ENCODE measurements at regions not wholly inside any gene's neighbourhood (a gene's known extent, or its start where the extent isn't known, plus 50 kb on each side); places are given as distances from the start of the nearest gene placed in this dataset.

DNA sequence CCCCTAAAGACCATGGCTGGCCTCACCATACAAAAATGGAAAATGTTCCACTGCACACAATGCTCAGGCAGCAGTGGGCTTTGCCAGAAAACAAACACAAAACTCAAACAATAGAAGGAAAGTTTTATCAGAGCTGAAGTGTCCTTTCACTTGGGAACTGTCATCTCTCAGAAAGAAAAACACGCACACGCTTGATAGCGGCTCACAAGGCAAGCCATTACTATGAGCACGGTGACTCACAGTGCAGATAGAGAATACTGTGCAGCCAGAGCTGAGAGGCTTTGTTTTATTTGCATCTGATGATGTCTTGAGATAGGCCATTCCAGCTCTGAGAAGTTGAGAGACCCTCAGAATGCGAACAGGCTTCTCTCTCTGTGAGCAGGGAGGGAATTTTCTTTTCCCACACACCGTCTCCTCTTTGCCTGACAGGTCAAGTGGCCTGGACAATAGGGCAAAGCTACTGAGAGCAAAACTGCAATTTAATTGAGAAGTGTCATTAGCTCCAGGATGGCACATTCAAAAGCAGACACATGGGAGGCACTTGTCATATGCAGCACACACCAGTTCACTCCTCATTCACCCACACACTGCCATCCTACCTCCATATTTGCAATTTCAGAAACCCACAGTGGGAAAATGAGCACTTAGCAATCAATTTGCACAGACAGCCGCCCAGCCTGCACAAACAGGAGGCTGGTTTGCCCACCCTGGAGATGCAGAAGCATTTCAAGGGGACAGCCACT, 236.6 kb downstream of the SS18 start:
- Mint-ChIP-seq H3K9me3 (no peaks in the 10 kb centered on the region), H3K36me3 (ENCODE audit: low read depth) (no peaks in the 10 kb centered on the region), H3K4me3 (ENCODE audit: low read depth) (no peak overlapping the region), H3K4me1 (ENCODE audit: low read depth) (no peaks in the 10 kb centered on the region), H3K27me3 (ENCODE audit: low read depth) (no peaks in the 10 kb centered on the region), H3K27ac (no peak overlapping the region)
- no peak for DNase-seq (ENCODE audit: low spot score)
- intact Hi-C loops (cut with micrococcal nuclease): no loop called here

DNA sequence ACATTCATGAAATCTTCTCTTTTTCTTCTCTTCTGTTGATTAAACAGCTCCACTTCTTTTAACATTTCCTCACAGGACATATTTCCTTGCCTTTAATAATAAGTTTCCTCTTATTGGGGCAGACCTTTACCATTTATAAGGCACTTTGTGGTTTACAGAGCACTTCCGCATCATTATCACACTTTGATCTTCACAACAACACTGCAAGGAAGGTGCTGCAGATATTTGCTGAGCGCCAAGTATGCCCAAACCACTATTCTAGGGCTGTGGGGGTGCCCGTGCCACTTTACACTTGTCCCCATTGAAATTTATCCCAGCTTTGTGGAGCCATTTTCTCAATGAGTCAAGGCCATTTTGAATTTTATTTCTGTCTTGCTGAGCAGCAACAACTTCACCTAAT, 246.6 kb downstream of the SS18 start:
- DNase-seq (ENCODE audit: low spot score): no peak
- Mint-ChIP-seq H3K9me3 (no peaks in the 10 kb centered on the region), H3K27ac (no peak overlapping the region), H3K4me3 (ENCODE audit: low read depth) (no peak overlapping the region), H3K36me3 (ENCODE audit: low read depth) (no peaks in the 10 kb centered on the region), H3K27me3 (ENCODE audit: low read depth) (no peaks in the 10 kb centered on the region), H3K4me1 (ENCODE audit: low read depth) (no peaks in the 10 kb centered on the region)
- intact Hi-C loops (cut with micrococcal nuclease): no loop called here

GRCh38 chr18:25842665-25843064, 247.7 kb downstream of the SS18 start:
- Mint-ChIP-seq H3K9me3 (no peaks in the 10 kb centered on the region), H3K4me1 (ENCODE audit: low read depth) (no peaks in the 10 kb centered on the region), H3K36me3 (ENCODE audit: low read depth) (no peaks in the 10 kb centered on the region), H3K27me3 (ENCODE audit: low read depth) (no peaks in the 10 kb centered on the region), H3K27ac (no peak overlapping the region), H3K4me3 (ENCODE audit: low read depth) (no peak overlapping the region)
- DNase-seq (ENCODE audit: low spot score): no peak
- intact Hi-C loops (cut with micrococcal nuclease): no loop called here

- Mint-ChIP-seq H3K36me3 (ENCODE audit: low read depth) (no peaks in the 10 kb centered on the region), H3K9me3 (no peaks in the 10 kb centered on the region), H3K4me3 (ENCODE audit: low read depth) (no peak overlapping the region), H3K27me3 (ENCODE audit: low read depth) (no peaks in the 10 kb centered on the region), H3K27ac (no peak overlapping the region), H3K4me1 (ENCODE audit: low read depth) (no peaks in the 10 kb centered on the region)
- DNase-seq (ENCODE audit: low spot score): no peak
- intact Hi-C loops (cut with micrococcal nuclease): no loop called here
Measured at GRCh38 chr18:25834061-25834460, 256.4 kb downstream of the SS18 start.

DNA sequence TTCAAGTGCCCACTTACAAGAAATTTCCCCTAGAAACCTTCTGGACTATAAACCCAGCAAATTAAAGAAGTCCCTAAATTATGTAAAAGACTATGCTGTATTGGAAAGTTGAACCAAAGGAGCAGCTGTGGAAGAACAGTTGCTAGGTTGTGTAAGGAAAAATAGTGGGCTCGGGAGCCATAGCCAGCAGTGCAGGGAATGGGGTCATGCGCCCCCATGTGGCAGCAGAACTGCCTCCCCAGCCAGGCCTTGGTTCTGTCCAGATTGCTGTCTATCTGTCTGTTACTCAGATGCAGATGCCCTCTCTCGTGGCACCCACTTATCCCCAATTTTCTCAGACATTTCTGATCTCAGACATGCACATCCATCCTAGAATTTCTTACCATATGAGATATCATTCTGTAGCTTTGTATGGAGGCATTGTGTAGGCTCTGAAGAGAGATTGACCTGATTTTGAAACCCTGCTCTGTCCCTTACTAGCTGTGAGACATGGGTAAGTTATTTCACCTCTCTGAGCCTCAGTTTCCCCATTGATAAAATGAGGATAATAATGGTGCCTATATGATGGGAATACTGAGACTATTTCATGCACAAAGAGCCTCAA, 258.3 kb downstream of the SS18 start:
- Mint-ChIP-seq H3K36me3 (ENCODE audit: low read depth) (no peaks in the 10 kb centered on the region), H3K27me3 (ENCODE audit: low read depth) (no peaks in the 10 kb centered on the region), H3K4me1 (ENCODE audit: low read depth) (no peaks in the 10 kb centered on the region), H3K4me3 (ENCODE audit: low read depth) (no peak overlapping the region), H3K9me3 (no peaks in the 10 kb centered on the region), H3K27ac (no peak overlapping the region)
- intact Hi-C loops (cut with micrococcal nuclease): no loop called here
- DNase-seq (ENCODE audit: low spot score): no peak

DNA sequence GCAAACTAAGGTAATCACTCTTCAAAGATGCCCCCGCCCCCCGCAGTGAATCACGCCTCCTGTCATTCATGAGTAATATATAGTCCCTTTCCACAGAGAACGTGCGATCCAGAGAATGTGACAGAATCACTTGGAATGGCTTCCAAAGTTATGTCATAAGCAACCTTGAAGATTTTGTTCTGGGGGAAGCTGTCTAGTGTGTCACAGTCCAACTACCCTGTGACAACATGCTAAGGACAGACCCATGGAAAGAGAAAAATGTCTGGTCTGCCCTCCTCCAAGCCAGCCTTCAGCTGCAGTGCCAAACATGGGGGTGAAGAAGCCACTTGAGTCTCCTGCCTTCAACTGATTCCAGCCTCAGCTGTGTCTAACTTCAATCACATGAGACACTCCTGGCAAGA, 259.1 kb downstream of the SS18 start:
- intact Hi-C loops (cut with micrococcal nuclease): no loop called here
- Mint-ChIP-seq H3K4me1 (ENCODE audit: low read depth) (no peaks in the 10 kb centered on the region), H3K27ac (no peak overlapping the region), H3K9me3 (no peaks in the 10 kb centered on the region), H3K4me3 (ENCODE audit: low read depth) (no peak overlapping the region), H3K36me3 (ENCODE audit: low read depth) (no peaks in the 10 kb centered on the region), H3K27me3 (ENCODE audit: low read depth) (no peaks in the 10 kb centered on the region)
- no peak for DNase-seq (ENCODE audit: low spot score)

- DNase-seq (ENCODE audit: low spot score): no peak
- Mint-ChIP-seq H3K27me3 (ENCODE audit: low read depth) (no peaks in the 10 kb centered on the region), H3K9me3 (no peaks in the 10 kb centered on the region), H3K4me1 (ENCODE audit: low read depth) (no peaks in the 10 kb centered on the region), H3K27ac (no peak overlapping the region), H3K4me3 (ENCODE audit: low read depth) (no peak overlapping the region), H3K36me3 (ENCODE audit: low read depth) (no peaks in the 10 kb centered on the region)
- intact Hi-C loops (cut with micrococcal nuclease): no loop called here
Measured at GRCh38 chr18:25830787-25831186, 259.6 kb downstream of the SS18 start.

DNA sequence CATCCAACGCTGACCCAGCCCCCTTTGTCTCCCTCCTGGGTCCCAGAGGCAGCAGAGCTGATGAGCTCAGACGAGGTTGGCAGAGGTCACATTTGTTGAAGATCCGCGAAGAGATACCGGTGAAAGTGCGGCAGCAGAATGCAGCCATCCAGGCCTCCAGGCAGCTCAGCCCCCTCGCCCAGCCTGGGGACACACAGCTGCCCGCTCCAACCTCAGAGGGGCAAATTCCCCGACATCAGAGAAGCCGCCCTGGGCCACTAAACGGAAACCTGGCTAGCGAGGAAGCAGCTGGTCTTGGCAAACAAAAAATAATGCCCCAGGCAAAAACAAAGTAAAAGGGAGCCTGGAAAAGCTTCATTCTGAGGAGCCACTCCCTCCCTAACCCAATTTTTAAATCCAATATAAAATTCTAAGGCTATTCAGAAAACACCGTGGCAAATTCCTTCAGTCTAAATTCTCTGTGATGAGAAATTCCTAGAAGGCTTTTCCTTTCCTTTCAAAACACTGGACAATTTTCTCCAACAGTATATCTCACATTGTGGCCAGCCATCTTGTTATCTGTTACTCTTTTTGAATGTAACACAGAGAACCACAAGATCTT, 262.4 kb downstream of the SS18 start:
- no peak overlapping the region for H3K4me3 Mint-ChIP-seq (ENCODE audit: low read depth)

DNA sequence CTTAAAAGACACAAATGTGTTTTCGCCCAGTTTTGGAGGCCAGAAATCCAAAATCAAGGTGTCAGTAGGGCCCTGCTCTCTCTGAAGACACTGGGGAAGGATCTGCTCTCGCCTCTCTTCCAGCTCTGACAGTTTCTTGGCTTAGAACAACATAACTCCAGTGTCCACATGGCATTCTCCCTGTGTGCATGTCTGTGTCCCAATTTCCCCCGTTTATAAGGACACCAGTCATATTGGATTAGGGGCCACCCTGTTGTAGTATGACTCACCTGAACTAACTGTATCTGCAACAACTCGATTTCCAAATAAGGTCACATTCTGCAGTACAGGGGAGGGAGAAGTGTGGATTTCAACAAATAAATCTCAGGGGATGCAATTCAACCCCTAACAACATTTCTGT, 263.2 kb downstream of the SS18 start:
- Mint-ChIP-seq H3K4me1 (ENCODE audit: low read depth) (no peaks in the 10 kb centered on the region), H3K9me3 (no peaks in the 10 kb centered on the region), H3K27me3 (ENCODE audit: low read depth) (no peaks in the 10 kb centered on the region), H3K27ac (no peak overlapping the region), H3K4me3 (ENCODE audit: low read depth) (no peak overlapping the region), H3K36me3 (ENCODE audit: low read depth) (no peaks in the 10 kb centered on the region)
- intact Hi-C loops (cut with micrococcal nuclease): no loop called here
- no peak for DNase-seq (ENCODE audit: low spot score)

More for the DNA sequence above, 262.4 kb downstream of the SS18 start:
- H3K27me3 Mint-ChIP-seq (ENCODE audit: low read depth): no peaks in the 10 kb centered on the region
- no peaks in the 10 kb centered on the region for H3K36me3 Mint-ChIP-seq (ENCODE audit: low read depth)
- no peaks in the 10 kb centered on the region for H3K9me3 Mint-ChIP-seq
- H3K27ac Mint-ChIP-seq: no peak overlapping the region
- no peaks in the 10 kb centered on the region for H3K4me1 Mint-ChIP-seq (ENCODE audit: low read depth)
- DNase-seq (ENCODE audit: low spot score): no peak
- intact Hi-C loops (cut with micrococcal nuclease): no loop called here

DNA sequence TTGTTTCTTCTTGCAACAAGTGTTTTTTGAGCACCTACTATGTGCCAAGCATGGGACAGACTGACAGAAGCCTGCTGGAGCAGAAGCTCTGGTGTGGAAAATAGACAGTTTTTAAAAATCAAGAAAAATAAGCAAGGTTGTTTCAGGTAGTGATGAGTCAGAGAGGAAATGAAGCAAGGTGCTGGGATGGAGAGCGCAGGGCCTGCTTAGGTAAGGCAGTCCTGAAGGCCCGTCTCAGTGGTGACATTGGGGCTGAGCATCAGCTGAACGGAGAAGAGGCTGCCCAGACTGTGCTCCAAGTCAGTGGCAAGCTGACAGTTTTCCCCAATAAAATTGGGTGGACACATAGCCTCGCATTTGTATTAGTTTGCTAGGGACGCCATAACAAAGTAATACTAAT, 263.6 kb downstream of the SS18 start:
- Mint-ChIP-seq H3K9me3 (no peaks in the 10 kb centered on the region), H3K4me1 (ENCODE audit: low read depth) (no peaks in the 10 kb centered on the region), H3K27ac (no peak overlapping the region), H3K4me3 (ENCODE audit: low read depth) (no peak overlapping the region), H3K36me3 (ENCODE audit: low read depth) (no peaks in the 10 kb centered on the region), H3K27me3 (ENCODE audit: low read depth) (no peaks in the 10 kb centered on the region)
- intact Hi-C loops (cut with micrococcal nuclease): no loop called here
- DNase-seq (ENCODE audit: low spot score): no peak

- intact Hi-C loops (cut with micrococcal nuclease): no loop called here
- Mint-ChIP-seq H3K27me3 (ENCODE audit: low read depth) (no peaks in the 10 kb centered on the region), H3K36me3 (ENCODE audit: low read depth) (no peaks in the 10 kb centered on the region), H3K4me3 (ENCODE audit: low read depth) (no peak overlapping the region), H3K9me3 (no peaks in the 10 kb centered on the region), H3K27ac (no peak overlapping the region), H3K4me1 (ENCODE audit: low read depth) (no peaks in the 10 kb centered on the region)
- DNase-seq (ENCODE audit: low spot score): no peak
Measured at GRCh38 chr18:25825979-25826776, 264.2 kb downstream of the SS18 start.

- Mint-ChIP-seq H3K36me3 (ENCODE audit: low read depth) (no peaks in the 10 kb centered on the region), H3K9me3 (no peaks in the 10 kb centered on the region), H3K27ac (no peak overlapping the region), H3K4me1 (ENCODE audit: low read depth) (no peaks in the 10 kb centered on the region), H3K27me3 (ENCODE audit: low read depth) (no peaks in the 10 kb centered on the region), H3K4me3 (ENCODE audit: low read depth) (no peak overlapping the region)
- no peak for DNase-seq (ENCODE audit: low spot score)
- intact Hi-C loops (cut with micrococcal nuclease): no loop called here
Measured at GRCh38 chr18:25825056-25825455, 265.4 kb downstream of the SS18 start.

Data from activated T-helper 2 cell treated with anti-CD3 and anti-CD28 coated beads, Interferon-gamma antibody, Interleukin-2, Interleukin-4, amounts not matched to agents 10 μg/mL and 5 μg/mL and 100 μg/mL, durations not matched to agents 14 hours and 24 hours and 36 hours (primary cell).